Activated T-cell treated with anti-CD3 and anti-CD28 coated beads for 48 hours (primary cell): ENCODE measurements at regions not wholly inside any gene's neighbourhood (a gene's known extent, or its start where the extent isn't known, plus 50 kb on each side); places are given as distances from the start of the nearest gene placed in this dataset.

Source experiments
- DNase-seq: peaks from one replicate; pipeline ENCODE4 v3.0.0-alpha.2; 2020; ENCODE audit warnings: low read depth

- DNase-seq = no peak
Observed at GRCh38 chr15:60057554-60057953, 53.4 kb downstream of the FOXB1 start.

GRCh38 chr15:60059186-60059585, 55.1 kb downstream of the FOXB1 start:
- DNase-seq = no peak

- no peak for DNase-seq
Observed at GRCh38 chr15:60061758-60062157, 57.6 kb downstream of the FOXB1 start.

- no peak for DNase-seq
Observed at GRCh38 chr15:60062826-60063225, 58.7 kb downstream of the FOXB1 start.

- DNase-seq = no peak
Observed at GRCh38 chr15:60065951-60066350, 61.8 kb downstream of the FOXB1 start.

- no peak for DNase-seq
Observed at GRCh38 chr15:60070838-60071493, 66.9 kb downstream of the FOXB1 start.

GRCh38 chr15:60072826-60073465, 68.8 kb downstream of the FOXB1 start:
- DNase-seq = no peak

GRCh38 chr15:60073466-60073840, 69.3 kb downstream of the FOXB1 start:
- DNase-seq = no peak

GRCh38 chr15:60074181-60074885, 70.2 kb downstream of the FOXB1 start:
- DNase-seq = no peak

- DNase-seq = no peak
Observed at GRCh38 chr15:60076045-60076444, 71.9 kb downstream of the FOXB1 start.

GRCh38 chr15:60076582-60077276, 72.6 kb downstream of the FOXB1 start:
- DNase-seq = no peak

GRCh38 chr15:60077581-60078359, 73.7 kb downstream of the FOXB1 start:
- peak; percentile 39 for DNase-seq

- no peak for DNase-seq
Observed at GRCh38 chr15:60079210-60079609, 75.1 kb downstream of the FOXB1 start.

GRCh38 chr15:60081976-60082375, 77.9 kb downstream of the FOXB1 start:
- DNase-seq = no peak

- DNase-seq = no peak
Observed at GRCh38 chr15:60083318-60083717, 79.2 kb downstream of the FOXB1 start.

GRCh38 chr15:60086681-60087429, 82.7 kb downstream of the FOXB1 start:
- no peak for DNase-seq

- no peak for DNase-seq
Observed at GRCh38 chr15:60087561-60087960, 83.5 kb downstream of the FOXB1 start.

- no peak for DNase-seq
Observed at GRCh38 chr15:60090747-60091146, 86.6 kb downstream of the FOXB1 start.

GRCh38 chr15:60091157-60091556, 87.0 kb downstream of the FOXB1 start:
- DNase-seq = no peak

GRCh38 chr15:60091911-60092310, 87.8 kb downstream of the FOXB1 start:
- no peak for DNase-seq
